HL-60 (cell line): ENCODE measurements at regions not wholly inside any gene's neighbourhood (a gene's known extent, or its start where the extent isn't known, plus 50 kb on each side); places are given as distances from the start of the nearest gene placed in this dataset.

Source experiments
- DNase-seq, 2 experiments: peaks; one replicate each; pipeline ENCODE4 v3.0.0-alpha.2; 2010 to 2020; ENCODE audit warnings: low read depth in 1 of 2, low spot score in 1 of 2
- H3K27ac ChIP-seq: fragments of 250-450 bp; sonication (Bioruptor Pico); replicated peaks from 2 replicates; pipeline ENCODE4 v1.5.1; 2020; ENCODE audit warnings: mild to moderate bottlenecking, moderate library complexity
- H3K27me3 ChIP-seq: fragments of 250-450 bp; sonication (Bioruptor Pico); 2 replicates; pipeline ENCODE4 v1.5.1; 2021; ENCODE audit warnings: mild to moderate bottlenecking, moderate library complexity; ENCODE audit not compliant: insufficient read depth, poor library complexity, severe bottlenecking
- H3K4me3 ChIP-seq: replicated peaks from 2 replicates; pipeline ENCODE4 v1.5.1; 2011; ENCODE audit warnings: mild to moderate bottlenecking, control low read depth, low read length; ENCODE audit not compliant: insufficient read depth
- CTCF ChIP-seq: IDR thresholded peaks from one replicate; pipeline ENCODE4 v1.5.1; 2011; ENCODE audit warnings: low read length, control low read depth, inconsistent platforms; ENCODE audit not compliant: insufficient read depth
- GABPA ChIP-seq: IDR thresholded peaks from 2 replicates; pipeline ENCODE4 v1.6.1; 2012; ENCODE audit warnings: low read depth
- POLR2AphosphoS5 ChIP-seq: IDR thresholded peaks from 2 replicates; pipeline ENCODE4 v1.6.1; 2012; ENCODE audit warnings: low read depth
- SPI1 ChIP-seq: IDR thresholded peaks from 2 replicates; pipeline ENCODE4 v1.6.1; 2012; ENCODE audit warnings: low read depth, mild to moderate bottlenecking, borderline replicate concordance
- TF ChIP-seq, protein P1 (sequence below): IDR thresholded peaks from 2 replicates; pipeline ENCODE4 v1.6.1; 2012; ENCODE audit warnings: low read depth; ENCODE audit not compliant: insufficient replicate concordance

DNA sequence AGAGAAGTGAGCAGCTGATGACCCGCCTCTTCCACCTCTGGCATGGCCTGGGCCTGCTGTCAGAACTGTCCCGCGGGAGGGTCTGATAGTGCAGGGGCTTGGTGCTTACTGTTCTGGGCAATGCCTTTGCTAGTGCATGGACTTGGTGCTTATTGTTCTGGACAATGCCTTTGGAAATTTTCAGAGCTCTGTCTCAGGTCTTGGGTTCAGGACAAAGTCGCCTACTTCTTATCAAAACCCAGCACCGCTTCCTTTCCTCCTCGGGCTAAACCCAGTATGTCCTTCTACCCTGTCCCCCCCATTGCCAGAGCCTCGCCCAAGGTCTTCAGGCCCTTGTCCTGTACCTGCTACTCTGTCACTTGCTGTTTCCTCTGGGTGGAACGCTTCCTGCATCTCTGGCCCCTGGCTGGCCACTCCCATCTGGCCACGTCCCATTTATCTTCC lies 149.6 kb downstream of the ACKR3 start:
- DNase-seq, result no peak
- TF ChIP-seq SPI1, result no peak
- TF ChIP-seq, protein P1, sequence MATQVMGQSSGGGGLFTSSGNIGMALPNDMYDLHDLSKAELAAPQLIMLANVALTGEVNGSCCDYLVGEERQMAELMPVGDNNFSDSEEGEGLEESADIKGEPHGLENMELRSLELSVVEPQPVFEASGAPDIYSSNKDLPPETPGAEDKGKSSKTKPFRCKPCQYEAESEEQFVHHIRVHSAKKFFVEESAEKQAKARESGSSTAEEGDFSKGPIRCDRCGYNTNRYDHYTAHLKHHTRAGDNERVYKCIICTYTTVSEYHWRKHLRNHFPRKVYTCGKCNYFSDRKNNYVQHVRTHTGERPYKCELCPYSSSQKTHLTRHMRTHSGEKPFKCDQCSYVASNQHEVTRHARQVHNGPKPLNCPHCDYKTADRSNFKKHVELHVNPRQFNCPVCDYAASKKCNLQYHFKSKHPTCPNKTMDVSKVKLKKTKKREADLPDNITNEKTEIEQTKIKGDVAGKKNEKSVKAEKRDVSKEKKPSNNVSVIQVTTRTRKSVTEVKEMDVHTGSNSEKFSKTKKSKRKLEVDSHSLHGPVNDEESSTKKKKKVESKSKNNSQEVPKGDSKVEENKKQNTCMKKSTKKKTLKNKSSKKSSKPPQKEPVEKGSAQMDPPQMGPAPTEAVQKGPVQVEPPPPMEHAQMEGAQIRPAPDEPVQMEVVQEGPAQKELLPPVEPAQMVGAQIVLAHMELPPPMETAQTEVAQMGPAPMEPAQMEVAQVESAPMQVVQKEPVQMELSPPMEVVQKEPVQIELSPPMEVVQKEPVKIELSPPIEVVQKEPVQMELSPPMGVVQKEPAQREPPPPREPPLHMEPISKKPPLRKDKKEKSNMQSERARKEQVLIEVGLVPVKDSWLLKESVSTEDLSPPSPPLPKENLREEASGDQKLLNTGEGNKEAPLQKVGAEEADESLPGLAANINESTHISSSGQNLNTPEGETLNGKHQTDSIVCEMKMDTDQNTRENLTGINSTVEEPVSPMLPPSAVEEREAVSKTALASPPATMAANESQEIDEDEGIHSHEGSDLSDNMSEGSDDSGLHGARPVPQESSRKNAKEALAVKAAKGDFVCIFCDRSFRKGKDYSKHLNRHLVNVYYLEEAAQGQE, result no peak
- no peak for TF ChIP-seq CTCF
- TF ChIP-seq POLR2AphosphoS5, result no peak
- no peak for TF ChIP-seq GABPA
- Histone ChIP-seq H3K27ac (no peak overlapping the region), H3K4me3 (no peak overlapping the region), H3K27me3 (no peaks in the 10 kb centered on the region)

DNA sequence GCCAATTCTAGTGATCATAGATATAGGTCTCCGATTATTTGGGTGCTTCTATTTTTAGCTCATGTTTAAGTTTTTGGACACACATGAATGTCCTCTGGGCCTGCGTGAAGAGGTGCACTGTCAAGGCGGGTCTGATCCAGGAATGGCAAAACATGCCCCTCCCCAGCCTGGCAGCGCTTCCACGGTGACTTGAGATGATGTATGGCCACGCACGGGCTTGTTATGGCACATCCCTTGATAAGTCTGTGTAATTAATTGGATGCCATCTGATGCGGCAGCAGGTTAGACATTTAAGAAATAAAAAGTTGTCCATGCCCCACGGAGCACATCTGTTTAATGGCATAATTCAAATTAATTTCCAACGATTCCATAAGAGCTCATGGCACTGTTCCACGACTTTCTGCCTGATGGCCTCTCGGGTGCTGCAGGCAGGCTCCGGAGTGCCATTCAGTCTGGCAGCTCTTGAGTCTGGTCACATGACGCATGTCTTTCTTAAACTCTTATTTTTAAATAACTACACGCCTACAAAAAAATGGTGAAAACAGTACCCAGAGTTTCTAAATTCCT lies 151.4 kb downstream of the ACKR3 start:
- Histone ChIP-seq H3K27ac (no peak overlapping the region), H3K4me3 (no peak overlapping the region), H3K27me3 (no peaks in the 10 kb centered on the region)
- DNase-seq, result no peak
- TF ChIP-seq SPI1, result no peak
- TF ChIP-seq POLR2AphosphoS5, result no peak
- no peak for TF ChIP-seq CTCF
- TF ChIP-seq, protein P1, result no peak
- TF ChIP-seq GABPA, result no peak

- no peaks in the 10 kb centered on the region for H3K27me3 ChIP-seq
- no peak overlapping the region for H3K4me3 ChIP-seq
- TF ChIP-seq POLR2AphosphoS5 (no peak), GABPA (no peak), SPI1 (no peak)
- TF ChIP-seq, protein P1, result no peak
- no peak for DNase-seq
- H3K27ac ChIP-seq, result no peak overlapping the region
These were observed 154.6 kb downstream of the ACKR3 start for GRCh38 chr2:236724200-236724599.
